PC-9 (cell line): ENCODE measurements at regions not wholly inside any gene's neighbourhood (a gene's known extent, or its start where the extent isn't known, plus 50 kb on each side); places are given as distances from the start of the nearest gene placed in this dataset.

Source experiments
- BruUV-seq: library from RNA; stranded (reverse); fragments of 400-500 nt; replicated peaks from 2 replicates; lab custom pipeline; 2021; lab: Mats Ljungman, UMichigan
- CTCF ChIA-PET: fragments of 300-600 bp; sonication (Branson Sonifier 250); formaldehyde crosslinking; loops from one replicate; lab custom pipeline; 2022; ENCODE audit warnings: antibody characterized with exemption; lab: Charles Lee
- POLR2A ChIA-PET: fragments of 300-600 bp; sonication (Branson Sonifier 250); formaldehyde crosslinking; loops from one replicate; lab custom pipeline; 2022; ENCODE audit warnings: antibody characterized with exemption; ENCODE audit not compliant: unreplicated experiment; lab: Charles Lee
- DNase-seq, 2 experiments: peaks; one replicate each; pipeline versions ENCODE4 v3.0.0 to v3.0.0-alpha.2; 2015 to 2022; ENCODE audit warnings: mixed read lengths in 1 of 2
- H2AFZ ChIP-seq: fragments of 200-600 bp; sonication (generic); 2 replicates; pipeline ENCODE4 v1.8.1; 2017; ENCODE audit warnings: antibody characterized with exemption
- H3F3A ChIP-seq: fragments of 200-600 bp; sonication (generic); 2 replicates; pipeline ENCODE4 v1.8.1; 2017; ENCODE audit warnings: antibody characterized with exemption, mild to moderate bottlenecking, low read depth; ENCODE audit not compliant: insufficient read depth
- H3K27ac ChIP-seq: fragments of 200-600 bp; sonication (generic); 2 replicates; pipeline ENCODE4 v1.6.1; 2016; ENCODE audit warnings: mixed run types
- H3K27me3 ChIP-seq: fragments of 200-600 bp; sonication (generic); 2 replicates; pipeline ENCODE4 v1.6.1; 2016; ENCODE audit warnings: low read depth, mixed run types; ENCODE audit not compliant: insufficient read depth
- H3K36me3 ChIP-seq: fragments of 200-600 bp; sonication (generic); 2 replicates; pipeline ENCODE4 v1.6.1; 2016; ENCODE audit warnings: low read depth, mixed run types
- H3K4me1 ChIP-seq: fragments of 200-600 bp; sonication (generic); replicated peaks from 2 replicates; pipeline ENCODE4 v1.6.1; 2016; ENCODE audit warnings: mixed run types; ENCODE audit not compliant: insufficient read depth
- H3K4me2 ChIP-seq: fragments of 200-600 bp; sonication (generic); 2 replicates; pipeline ENCODE4 v1.6.1; 2017; ENCODE audit warnings: mixed run types
- H3K4me3 ChIP-seq: fragments of 200-600 bp; sonication (generic); 2 replicates; pipeline ENCODE4 v1.6.1; 2016; ENCODE audit warnings: mixed run types
- H3K79me2 ChIP-seq: fragments of 200-600 bp; sonication (generic); 2 replicates; pipeline ENCODE4 v1.6.1; 2017; ENCODE audit warnings: low read depth, mixed run types
- H3K9me2 ChIP-seq: fragments of 200-600 bp; sonication (generic); 2 replicates; pipeline ENCODE4 v1.8.1; 2017; ENCODE audit warnings: mild to moderate bottlenecking; ENCODE audit not compliant: insufficient read depth
- H3K9me3 ChIP-seq: fragments of 200-600 bp; sonication (generic); 2 replicates; pipeline ENCODE4 v1.8.1; 2016; ENCODE audit warnings: low read depth; ENCODE audit not compliant: insufficient read depth
- H4K20me1 ChIP-seq: fragments of 200-600 bp; sonication (generic); 2 replicates; pipeline ENCODE4 v1.8.1; 2017; ENCODE audit not compliant: insufficient read depth
- CTCF ChIP-seq: fragments of 200-600 bp; sonication (generic); conservative IDR thresholded peaks from 2 replicates; pipeline ENCODE4 v1.6.1; 2017; ENCODE audit warnings: mixed run types, antibody characterized with exemption, mild to moderate bottlenecking, moderate library complexity
- EZH2 ChIP-seq: fragments of 200-600 bp; sonication (generic); IDR thresholded peaks from 2 replicates; pipeline ENCODE4 v1.8.0; 2017; ENCODE audit warnings: antibody characterized with exemption, low read depth
- intact Hi-C: fragments of 100-400 bp; cut with micrococcal nuclease; formaldehyde crosslinking; loops from one replicate; pipeline ENCODE4 v1.10.0; 2022; ENCODE audit not compliant: unreplicated experiment

DNA sequence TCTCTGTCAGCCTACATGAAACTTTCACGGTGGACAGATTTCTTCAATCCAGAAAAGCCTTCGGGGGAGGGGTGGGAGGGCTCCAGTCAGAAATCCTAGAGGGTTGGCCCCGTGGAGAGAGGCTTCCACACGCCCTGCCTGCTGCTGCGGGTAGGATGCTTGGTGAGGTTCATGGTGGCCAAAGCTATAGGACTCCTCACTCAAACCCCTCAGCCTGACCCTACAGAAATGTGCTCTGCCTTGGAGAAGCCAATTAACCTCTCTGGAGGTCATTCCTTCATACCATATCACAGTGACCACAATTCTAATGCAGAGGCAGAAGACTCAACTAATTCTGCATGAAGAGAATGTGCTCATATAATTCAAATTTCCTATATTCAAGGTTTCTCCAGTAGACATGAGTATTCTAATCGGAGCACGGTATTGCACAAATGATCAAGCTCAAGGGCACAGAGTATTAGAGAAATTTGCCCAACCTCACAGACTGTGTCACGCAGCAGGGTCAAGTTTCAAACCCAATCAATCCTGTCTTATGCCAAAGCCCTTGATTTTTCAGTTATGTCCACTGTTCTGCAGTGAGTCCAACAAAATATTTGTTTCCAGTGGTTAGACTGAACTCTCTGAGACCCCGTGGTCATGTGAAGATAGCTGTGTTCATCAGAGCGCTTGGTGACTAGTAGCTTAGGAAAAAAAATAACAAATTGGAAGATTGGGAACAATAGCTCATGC, 104.8 kb downstream of the TOMM20 start:
- no peak for TF ChIP-seq EZH2
- no peak for TF ChIP-seq CTCF
- H4K20me1 ChIP-seq, result no peaks in the 10 kb centered on the region
- no peaks in the 10 kb centered on the region for H3K9me2 ChIP-seq
- intact Hi-C loops, result no loop called here
- no peaks in the 10 kb centered on the region for H3K79me2 ChIP-seq
- H3F3A ChIP-seq, result peaks cover 22% of the 10 kb centered on the region
- H3K27ac ChIP-seq, result no peak overlapping the region
- H3K4me2 ChIP-seq, result no peak overlapping the region
- H3K4me3 ChIP-seq, result no peak overlapping the region
- no peaks in the 10 kb centered on the region for H3K36me3 ChIP-seq
- no peaks in the 10 kb centered on the region for H3K27me3 ChIP-seq
- POLR2A ChIA-PET, result interaction anchor here (0.5 to 0.6 kb wide), 2 partner anchors 24 to 39 kb away, joined by 4 to 8 read pairs; no protein-coding TSS in a partner anchor
- no peak for DNase-seq
- CTCF ChIA-PET, result no interaction called here
- H3K9me3 ChIP-seq, result peaks cover 5% of the 10 kb centered on the region
- H3K4me1 ChIP-seq, result peaks cover 28% of the 10 kb centered on the region
- H2AFZ ChIP-seq, result no peak overlapping the region
- BruUV-seq, result no TSS peak

- CTCF ChIA-PET, result no interaction called here
- Histone ChIP-seq H3K4me2 (no peak overlapping the region), H3K79me2 (no peaks in the 10 kb centered on the region), H3K4me1 (peaks cover 35% of the 10 kb centered on the region), H3K27ac (no peak overlapping the region), H2AFZ (no peak overlapping the region), H4K20me1 (no peaks in the 10 kb centered on the region), H3F3A (peaks cover 28% of the 10 kb centered on the region), H3K4me3 (no peak overlapping the region), H3K36me3 (no peaks in the 10 kb centered on the region), H3K9me2 (no peaks in the 10 kb centered on the region), H3K27me3 (no peaks in the 10 kb centered on the region), H3K9me3 (peaks cover 8% of the 10 kb centered on the region)
- POLR2A ChIA-PET, result interaction anchor here (0.5 to 0.6 kb wide), 3 partner anchors 36 to 40 kb away, joined by 3 to 8 read pairs (median 3); no protein-coding TSS in a partner anchor
- no peak for DNase-seq
- intact Hi-C loops, result no loop called here
- BruUV-seq, result no TSS peak
- TF ChIP-seq CTCF, result no peak
- no peak for TF ChIP-seq EZH2
These were observed 105.5 kb downstream of the TOMM20 start for GRCh38 chr1:235022981-235023710.

GRCh38 chr1:235022341-235022980, 106.2 kb downstream of the TOMM20 start:
- intact Hi-C loops, result no loop called here
- no peaks in the 10 kb centered on the region for H3K9me2 ChIP-seq
- no peak overlapping the region for H3K27ac ChIP-seq
- no peak overlapping the region for H3K4me2 ChIP-seq
- H3K9me3 ChIP-seq, result peaks cover 8% of the 10 kb centered on the region
- peaks cover 34% of the 10 kb centered on the region for H3F3A ChIP-seq
- no peak overlapping the region for H3K4me3 ChIP-seq
- H3K27me3 ChIP-seq, result no peaks in the 10 kb centered on the region
- no TSS peak for BruUV-seq
- ChIA-PET POLR2A (interaction anchor here (0.5 to 0.6 kb wide), 2 partner anchors 35 to 37 kb away, joined by 3 read pairs; no protein-coding TSS in a partner anchor), CTCF (no interaction called here)
- no peak for DNase-seq
- no peak for TF ChIP-seq EZH2
- TF ChIP-seq CTCF, result no peak
- no peak overlapping the region; the same call in 1 of the 2 replicates for H2AFZ ChIP-seq
- peaks cover 42% of the 10 kb centered on the region for H3K4me1 ChIP-seq
- no peaks in the 10 kb centered on the region for H4K20me1 ChIP-seq
- H3K79me2 ChIP-seq, result no peaks in the 10 kb centered on the region
- H3K36me3 ChIP-seq, result no peaks in the 10 kb centered on the region
